Kidney tubule cell (primary cell): ENCODE measurements at regions not wholly inside any gene's neighbourhood (a gene's known extent, or its start where the extent isn't known, plus 50 kb on each side); places are given as distances from the start of the nearest gene placed in this dataset.
A peak's percentile ranks its signal among the peaks of the same experiment; 100 is the strongest.
"Not testable (repeated sequence)": the region's sequence is repeated elsewhere in the genome, so short reads cannot be mapped to it uniquely, and the experiment has no call there.

ENCODE experiments used
- DNase-seq: peaks from one replicate; pipeline ENCODE4 v3.0.0-alpha.2; 2018; ENCODE audit warnings: low spot score

GRCh38 chr2:67195327-67195726 lies 201.8 kb upstream of the ETAA1 start:
- DNase-seq, result not testable (repeated sequence)

DNA sequence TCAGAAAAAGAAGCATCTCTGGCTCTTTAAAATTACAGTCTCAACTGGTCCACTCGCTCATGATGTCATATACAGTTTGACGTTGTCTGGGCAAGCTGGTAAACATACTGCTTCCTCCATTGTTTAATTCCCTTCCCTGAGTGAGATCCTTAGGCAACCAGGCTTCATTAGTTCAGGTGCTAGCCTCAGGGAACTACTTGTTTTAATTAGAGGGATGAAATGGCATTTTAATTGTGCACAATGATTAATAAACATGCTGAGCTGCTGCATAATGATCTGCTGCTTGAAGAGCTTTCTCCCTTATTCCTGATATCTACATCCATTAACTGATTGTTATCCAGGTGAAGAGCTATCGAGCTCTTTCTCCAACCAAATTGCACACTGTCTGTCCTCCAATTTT lies 195.6 kb upstream of the ETAA1 start:
- DNase-seq, result no peak

- DNase-seq, result no peak
These were observed 192.8 kb upstream of the ETAA1 start for GRCh38 chr2:67204349-67204748.

DNA sequence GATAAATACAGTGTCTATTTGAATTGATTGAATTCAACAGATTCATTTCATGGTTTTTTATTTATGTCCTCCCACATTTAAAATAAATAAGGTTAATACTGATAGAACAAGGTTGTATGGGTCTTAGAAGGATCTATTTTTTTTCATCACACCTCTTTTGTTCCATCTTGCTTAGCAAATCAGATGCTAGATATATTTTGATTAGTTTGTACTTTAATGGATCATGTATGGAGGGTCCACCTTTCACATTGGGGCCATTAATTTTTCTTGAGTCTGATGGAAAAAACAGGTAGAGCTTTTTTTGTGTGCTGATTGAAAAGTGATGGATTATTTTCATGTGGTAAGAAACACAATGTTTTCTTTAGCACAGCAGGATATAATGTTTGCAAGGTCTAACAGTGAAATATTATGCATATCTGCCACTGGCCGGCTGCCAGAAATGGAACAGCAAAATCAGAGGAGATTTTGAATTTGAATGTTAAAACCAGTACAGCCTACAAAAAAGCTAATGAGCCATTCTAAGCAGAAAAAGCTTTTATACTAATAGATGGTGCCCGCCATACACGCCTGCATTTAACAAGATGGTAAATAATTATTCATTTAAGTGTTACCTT lies 188.1 kb upstream of the ETAA1 start:
- DNase-seq, result no peak

DNA sequence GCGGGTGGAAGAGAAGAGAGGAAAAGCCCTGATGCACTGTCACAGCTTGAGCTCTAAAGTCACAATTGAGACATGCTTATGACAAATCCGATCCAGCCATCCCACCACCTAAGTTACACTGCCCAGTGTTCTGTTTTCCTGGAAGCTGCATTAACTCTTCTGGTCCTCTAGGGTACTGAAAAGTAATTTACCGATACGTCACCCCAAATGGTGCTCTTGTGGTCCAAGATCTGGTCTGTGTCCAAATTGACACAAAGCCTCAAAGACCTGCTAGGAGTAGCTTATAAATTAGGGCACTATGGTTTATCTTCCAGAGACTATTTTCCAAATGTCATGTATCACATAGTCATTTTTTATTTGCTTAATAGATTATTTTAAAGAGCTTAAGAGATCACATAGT lies 186.7 kb upstream of the ETAA1 start:
- no peak for DNase-seq

DNA sequence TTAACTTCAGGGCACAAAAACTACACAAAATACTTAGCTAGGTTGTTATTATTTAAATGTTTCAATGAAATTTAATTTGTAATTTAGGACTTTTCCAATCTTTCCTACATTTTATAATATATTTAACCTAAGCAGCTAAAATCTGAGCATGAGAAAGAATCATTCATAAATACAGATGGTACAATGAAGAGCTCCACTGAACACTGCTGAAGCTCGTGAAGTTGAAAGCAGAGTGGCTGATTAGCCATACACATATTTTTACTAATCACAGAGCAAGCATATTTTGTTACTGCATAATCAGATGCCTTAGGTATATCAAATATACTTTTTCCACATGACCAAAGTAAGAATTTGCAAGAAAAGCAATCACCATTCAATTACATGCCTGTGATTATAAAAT lies 184.9 kb upstream of the ETAA1 start:
- DNase-seq, result no peak

- no peak for DNase-seq
These were observed 183.9 kb upstream of the ETAA1 start for GRCh38 chr2:67213270-67213670.

DNA sequence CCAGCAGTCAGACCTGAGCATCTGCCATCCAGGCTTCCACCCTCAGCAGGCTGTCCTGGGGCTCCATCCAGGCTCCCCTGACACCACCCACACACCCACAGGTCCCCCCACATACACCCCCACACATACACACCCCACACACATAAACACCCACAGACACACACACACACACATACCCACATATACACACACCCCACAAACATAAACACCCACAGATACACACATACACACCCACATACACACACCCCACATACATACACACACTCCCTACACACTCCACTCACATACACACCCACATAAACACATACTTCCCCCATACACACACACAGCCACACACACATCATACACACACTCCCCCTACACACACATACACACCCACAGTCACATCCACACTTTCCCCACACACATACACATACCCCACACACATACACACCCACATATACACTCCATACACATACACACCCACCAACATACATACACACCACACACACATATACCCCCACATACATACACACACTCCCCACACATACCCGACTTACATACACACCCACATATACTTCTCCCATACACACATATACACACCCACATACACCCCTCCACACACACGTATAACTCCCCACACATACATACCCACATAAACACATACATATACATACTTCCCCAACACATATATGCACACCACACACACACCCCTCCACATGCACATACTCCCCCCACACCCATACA lies 183.3 kb upstream of the ETAA1 start:
- no peak for DNase-seq

DNA sequence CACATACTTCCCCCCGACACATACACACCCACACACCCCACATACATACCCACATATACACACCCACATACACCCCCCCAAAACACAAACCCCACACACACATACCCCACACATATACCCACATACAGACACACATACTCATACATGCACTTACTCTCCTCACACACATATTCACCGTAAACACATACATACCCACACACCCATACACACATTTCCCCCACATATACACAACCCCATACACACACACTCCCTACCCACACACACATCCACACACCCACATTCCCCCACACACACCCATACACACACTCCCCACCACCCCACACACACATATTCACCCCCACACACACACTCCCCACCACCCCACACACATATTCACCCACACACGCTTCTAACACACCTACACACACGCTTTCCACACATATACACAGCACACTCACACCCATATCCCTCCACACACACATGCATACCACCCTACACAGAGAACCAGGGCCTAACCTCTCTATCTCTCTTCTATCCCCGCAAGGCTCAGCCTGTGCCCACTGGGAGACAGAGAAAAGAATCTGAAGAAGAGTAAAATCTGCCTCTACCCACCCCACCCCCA lies 182.4 kb upstream of the ETAA1 start:
- no peak for DNase-seq

GRCh38 chr2:67215214-67216055 lies 181.7 kb upstream of the ETAA1 start:
- DNase-seq, result peak; percentile 75

GRCh38 chr2:67216103-67216502 lies 181.0 kb upstream of the ETAA1 start:
- no peak for DNase-seq

DNA sequence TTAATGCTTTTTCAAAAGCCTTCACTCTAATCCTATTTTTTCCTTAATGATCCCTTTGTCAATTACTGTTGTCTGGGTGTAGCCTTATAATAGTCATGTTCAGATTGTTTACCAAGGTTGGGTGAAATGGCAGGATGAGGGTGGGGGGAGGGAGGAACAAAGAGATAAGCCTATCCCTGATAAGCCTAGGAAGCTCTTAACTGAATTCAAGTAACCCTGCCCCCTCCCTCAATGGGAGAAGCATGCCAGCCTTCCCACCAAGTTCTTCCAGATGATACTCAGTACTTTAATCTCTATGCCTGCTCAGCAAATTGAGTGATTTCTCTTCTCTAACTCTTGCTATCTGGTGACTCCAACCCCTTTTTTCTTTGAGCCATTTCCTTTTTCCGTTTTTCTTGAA lies 180.3 kb upstream of the ETAA1 start:
- no peak for DNase-seq

GRCh38 chr2:67217398-67217797 lies 179.7 kb upstream of the ETAA1 start:
- no peak for DNase-seq

DNA sequence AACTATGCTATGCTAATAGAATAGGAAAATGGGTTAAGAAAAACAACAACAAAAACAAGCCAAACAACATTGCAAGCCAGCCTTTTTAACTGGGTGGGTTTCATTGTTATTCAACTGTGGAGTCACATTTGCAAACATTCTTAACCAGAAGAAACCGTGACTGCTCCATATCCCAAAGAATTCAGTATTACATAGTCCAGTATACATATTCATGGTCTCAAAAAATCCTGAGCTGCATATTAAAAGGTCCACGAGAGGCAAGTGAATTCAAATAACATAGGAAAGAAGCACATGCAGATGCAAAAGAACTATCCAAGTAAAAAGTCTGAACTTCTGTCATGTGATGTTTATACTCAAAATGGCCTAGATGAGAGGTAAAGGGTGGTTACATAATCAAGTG lies 179.1 kb upstream of the ETAA1 start:
- DNase-seq, result no peak

GRCh38 chr2:67219651-67220050 lies 177.5 kb upstream of the ETAA1 start:
- no peak for DNase-seq

DNA sequence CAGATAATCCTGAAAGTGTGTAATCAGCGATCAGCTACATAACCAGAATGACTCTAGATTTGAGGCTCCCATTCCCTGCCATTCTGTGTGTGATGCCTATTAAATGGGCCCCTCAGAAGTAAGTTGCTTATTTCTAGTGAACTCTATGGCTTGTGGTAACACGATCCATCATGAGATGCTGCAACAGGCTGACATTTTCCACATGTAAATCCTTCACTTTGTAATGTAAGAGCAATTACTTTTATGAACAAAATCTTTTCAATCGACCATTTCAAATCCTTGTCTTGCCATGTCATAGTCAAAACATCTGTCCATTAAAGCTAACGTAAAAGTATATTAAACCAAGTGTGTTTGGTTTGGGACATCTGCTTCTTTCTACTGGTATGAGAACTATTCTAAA lies 175.9 kb upstream of the ETAA1 start:
- no peak for DNase-seq

- DNase-seq, result no peak
These were observed 171.7 kb upstream of the ETAA1 start for GRCh38 chr2:67225287-67225973.

DNA sequence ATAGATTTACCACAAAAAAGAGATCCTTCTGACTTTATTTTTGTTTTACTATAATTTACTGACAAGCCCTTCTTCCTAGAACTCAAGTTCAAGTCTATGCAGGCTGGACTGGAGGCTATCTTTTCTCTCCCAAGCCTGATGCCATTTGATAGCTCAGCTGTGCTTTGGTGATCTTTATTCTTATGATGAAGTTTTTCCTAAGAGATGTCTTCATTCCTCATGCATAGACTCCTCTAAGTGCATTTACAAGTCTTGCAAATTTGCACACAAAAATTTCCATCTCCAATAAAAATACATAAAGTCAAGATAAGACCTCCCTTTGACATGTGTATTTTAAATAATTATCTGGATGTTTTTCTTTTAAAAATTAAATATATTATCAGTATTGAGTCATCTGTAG lies 167.4 kb upstream of the ETAA1 start:
- no peak for DNase-seq

GRCh38 chr2:67232936-67233335 lies 164.2 kb upstream of the ETAA1 start:
- no peak for DNase-seq

DNA sequence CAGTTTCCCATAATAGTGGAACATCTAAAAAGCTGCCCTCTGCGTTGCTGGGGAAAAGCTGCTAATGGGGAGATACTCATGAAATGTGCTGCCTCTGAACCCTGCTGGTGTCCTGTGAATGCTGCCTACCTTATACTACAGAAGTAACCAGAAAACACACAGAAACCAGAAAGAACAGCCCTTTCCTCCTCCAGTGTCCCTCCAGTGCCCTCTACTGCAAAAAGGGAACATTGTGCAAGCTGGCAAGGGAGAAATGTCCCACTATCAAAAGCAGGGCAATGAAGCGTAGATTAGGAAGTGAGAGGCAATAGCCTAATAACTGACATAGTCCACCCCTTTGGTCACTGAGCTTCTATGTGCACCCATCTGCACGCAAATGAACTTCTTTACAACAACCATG lies 162.7 kb upstream of the ETAA1 start:
- DNase-seq, result peak; percentile 17

- no peak for DNase-seq
These were observed 159.8 kb upstream of the ETAA1 start for GRCh38 chr2:67237288-67237687.

GRCh38 chr2:67240507-67240906 lies 156.6 kb upstream of the ETAA1 start:
- DNase-seq, result peak; percentile 43
